ENCODE measurements at regions not wholly inside any gene's neighbourhood (a gene's known extent, or its start where the extent isn't known, plus 50 kb on each side); places are given as distances from the start of the nearest gene placed in this dataset.

GRCh38 chr7:84684836-84685480 is 490.4 kb upstream of the SEMA3A start:
- Histone ChIP-seq H3K9me3 (ENCODE audit: low read depth) (no peaks in the 10 kb centered on the region), H3K4me3 (no peak overlapping the region), H2AFZ (no peak overlapping the region), H3K79me2 (no peaks in the 10 kb centered on the region), H3K4me2 (no peak overlapping the region), H3K27me3 (no peaks in the 10 kb centered on the region), H3K27ac (no peak overlapping the region), H4K20me1 (ENCODE audit: insufficient read depth, poor library complexity, severe bottlenecking) (no peaks in the 10 kb centered on the region), H3K9me2 (replicated peaks; ENCODE audit: insufficient read depth) (no peaks in the 10 kb centered on the region), H3K36me3 (replicated peaks; ENCODE audit: insufficient read depth, low read depth) (no peaks in the 10 kb centered on the region), H3K4me1 (ENCODE audit: insufficient read depth) (no peaks in the 10 kb centered on the region)
- TF ChIP-seq EZH2phosphoT487 (IDR thresholded peaks at IDR 0.05; ENCODE audit: low read depth, severe bottlenecking, unreplicated experiment), result no peak
- no peak for TF ChIP-seq CTCF (IDR thresholded peaks at IDR 0.05; ENCODE audit: poor library complexity)
- no peak for TF ChIP-seq EZH2 (IDR thresholded peaks at IDR 0.05; ENCODE audit: borderline replicate concordance)
- DNase-seq (ENCODE audit: low spot score), result no peak
- WGBS (ENCODE audit: low lambda C conversion rate, missing lambda C conversion rate), result 100% methylated on average over 1 of the region's 1 CpG

- Histone ChIP-seq H3K79me2 (no peaks in the 10 kb centered on the region), H3K36me3 (replicated peaks; ENCODE audit: insufficient read depth, low read depth) (no peaks in the 10 kb centered on the region), H3K9me3 (ENCODE audit: low read depth) (no peaks in the 10 kb centered on the region), H4K20me1 (ENCODE audit: insufficient read depth, poor library complexity, severe bottlenecking) (no peaks in the 10 kb centered on the region), H2AFZ (no peak overlapping the region), H3K9me2 (replicated peaks; ENCODE audit: insufficient read depth) (no peaks in the 10 kb centered on the region), H3K27ac (no peak overlapping the region), H3K4me1 (ENCODE audit: insufficient read depth) (no peaks in the 10 kb centered on the region), H3K27me3 (no peaks in the 10 kb centered on the region), H3K4me2 (no peak overlapping the region), H3K4me3 (no peak overlapping the region)
- TF ChIP-seq EZH2phosphoT487 (IDR thresholded peaks at IDR 0.05; ENCODE audit: low read depth, severe bottlenecking, unreplicated experiment) (no peak), EZH2 (IDR thresholded peaks at IDR 0.05; ENCODE audit: borderline replicate concordance) (no peak), CTCF (IDR thresholded peaks at IDR 0.05; ENCODE audit: poor library complexity) (no peak)
- 74% methylated on average over 2 of the region's 2 CpGs for WGBS (ENCODE audit: low lambda C conversion rate, missing lambda C conversion rate)
- no peak for DNase-seq (ENCODE audit: low spot score)
These were observed 488.0 kb upstream of the SEMA3A start for GRCh38 chr7:84682543-84682942.

- no peaks in the 10 kb centered on the region for H4K20me1 ChIP-seq (ENCODE audit: insufficient read depth, poor library complexity, severe bottlenecking)
- H3K9me3 ChIP-seq (ENCODE audit: low read depth), result no peaks in the 10 kb centered on the region
- no peak overlapping the region for H3K4me3 ChIP-seq
- 95% methylated on average over 2 of the region's 2 CpGs for WGBS (ENCODE audit: low lambda C conversion rate, missing lambda C conversion rate)
- no peaks in the 10 kb centered on the region for H3K9me2 ChIP-seq (replicated peaks; ENCODE audit: insufficient read depth)
- no peaks in the 10 kb centered on the region for H3K36me3 ChIP-seq (replicated peaks; ENCODE audit: insufficient read depth, low read depth)
- H3K27ac ChIP-seq, result no peak overlapping the region
- H3K27me3 ChIP-seq, result no peaks in the 10 kb centered on the region
- H3K4me2 ChIP-seq, result no peak overlapping the region
- no peaks in the 10 kb centered on the region for H3K4me1 ChIP-seq (ENCODE audit: insufficient read depth)
- no peaks in the 10 kb centered on the region for H3K79me2 ChIP-seq
- TF ChIP-seq CTCF (IDR thresholded peaks at IDR 0.05; ENCODE audit: poor library complexity), result no peak
- TF ChIP-seq EZH2phosphoT487 (IDR thresholded peaks at IDR 0.05; ENCODE audit: low read depth, severe bottlenecking, unreplicated experiment), result no peak
- TF ChIP-seq EZH2 (IDR thresholded peaks at IDR 0.05; ENCODE audit: borderline replicate concordance), result no peak
- DNase-seq (ENCODE audit: low spot score), result no peak
- no peak overlapping the region for H2AFZ ChIP-seq
These were observed 484.3 kb upstream of the SEMA3A start for GRCh38 chr7:84678841-84679240.
